ENCODE measurements at regions not wholly inside any gene's neighbourhood (a gene's known extent, or its start where the extent isn't known, plus 50 kb on each side); places are given as distances from the start of the nearest gene placed in this dataset.

- TF ChIP-seq MAX (CRISPR knock-in tag; IDR thresholded peaks at IDR 0.05) (no peak), JUN (CRISPR knock-in tag; IDR thresholded peaks at IDR 0.05) (no peak), CTCF (IDR thresholded peaks at IDR 0.05) (no peak), ZNF281 (CRISPR knock-in tag; IDR thresholded peaks at IDR 0.05) (no peak), ZNF512 (CRISPR knock-in tag; IDR thresholded peaks at IDR 0.05; ENCODE audit: borderline replicate concordance) (no peak), ATF3 (CRISPR knock-in tag; conservative IDR thresholded peaks at IDR 0.05) (no peak), ESRRA (CRISPR knock-in tag; IDR thresholded peaks at IDR 0.05; ENCODE audit: borderline replicate concordance) (no peak), MYBL2 (CRISPR knock-in tag; IDR thresholded peaks at IDR 0.05) (no peak), ATF2 (CRISPR knock-in tag; IDR thresholded peaks at IDR 0.05; ENCODE audit: borderline replicate concordance, low read depth) (no peak), TP53 (CRISPR knock-in tag; IDR thresholded peaks at IDR 0.05) (no peak)
These were observed 911.6 kb downstream of the EPHA4 start for GRCh38 chr2:220660277-220661145.

All from WTC11 (cell line).